Neural cell (in vitro differentiated cells): ENCODE measurements at regions not wholly inside any gene's neighbourhood (a gene's known extent, or its start where the extent isn't known, plus 50 kb on each side); places are given as distances from the start of the nearest gene placed in this dataset.

ENCODE experiments used
- H2AFZ ChIP-seq: fragments of 200-600, 300-800 bp; sonication (generic), shearing (Covaris generic); 2 replicates; pipeline ENCODE4 v1.6.0; 2014; ENCODE audit warnings: low read depth, mild to moderate bottlenecking, antibody characterized with exemption, low read length, moderate library complexity
- H3F3A ChIP-seq: fragments of 200-600 bp; shearing (Covaris generic); 2 replicates; pipeline ENCODE4 v1.6.1; 2016; ENCODE audit warnings: mild to moderate bottlenecking, moderate library complexity, mixed read lengths, antibody characterized with exemption, low read length; ENCODE audit not compliant: insufficient read depth, poor library complexity, severe bottlenecking
- H3K27ac ChIP-seq: fragments of 200-600, 300-800 bp; sonication (generic), shearing (Covaris generic); 2 replicates; pipeline ENCODE4 v1.5.1; 2014; ENCODE audit warnings: mild to moderate bottlenecking, low read length, moderate library complexity
- H3K27me3 ChIP-seq: fragments of 300-800, 200-600 bp; sonication (generic), shearing (Covaris generic); 2 replicates; pipeline ENCODE4 v1.6.0; 2014; ENCODE audit warnings: mild to moderate bottlenecking, low read depth, low read length, moderate library complexity; ENCODE audit not compliant: insufficient read depth
- H3K36me3 ChIP-seq: fragments of 300-800, 200-600 bp; sonication (generic), shearing (Covaris generic); 2 replicates; pipeline ENCODE4 v1.5.1; 2014; ENCODE audit warnings: mild to moderate bottlenecking, antibody characterized with exemption, low read length, moderate library complexity; ENCODE audit not compliant: insufficient read depth
- H3K4me2 ChIP-seq: fragments of 300-800, 200-600 bp; sonication (generic), shearing (Covaris generic); 2 replicates; pipeline ENCODE4 v1.6.0; 2014; ENCODE audit warnings: mild to moderate bottlenecking, low read length
- H3K4me3 ChIP-seq: fragments of 300-800, 200-600 bp; sonication (generic), shearing (Covaris generic); 2 replicates; pipeline ENCODE4 v1.5.1; 2014; ENCODE audit warnings: mild to moderate bottlenecking, low read length, moderate library complexity
- H3K79me2 ChIP-seq: fragments of 200-600 bp; shearing (Covaris generic); replicated peaks from 2 replicates; pipeline ENCODE4 v1.6.0; 2014; ENCODE audit warnings: mild to moderate bottlenecking, low read length, moderate library complexity; ENCODE audit not compliant: insufficient read depth
- H3K9ac ChIP-seq: fragments of 300-800, 200-600 bp; sonication (generic), shearing (Covaris generic); 2 replicates; pipeline ENCODE4 v1.6.1; 2016; ENCODE audit warnings: mild to moderate bottlenecking, low read length, mixed read lengths
- H3K9me2 ChIP-seq: fragments of 200-600 bp; shearing (Covaris generic); 2 replicates; pipeline ENCODE4 v1.6.1; 2016; ENCODE audit warnings: mild to moderate bottlenecking, low read length, mixed read lengths; ENCODE audit not compliant: insufficient read depth
- H3K9me3 ChIP-seq: fragments of 200-600, 300-800 bp; sonication (generic), shearing (Covaris generic); 2 replicates; pipeline ENCODE4 v1.6.1; 2016; ENCODE audit warnings: mild to moderate bottlenecking, mixed run types, low read length, moderate library complexity, mixed read lengths
- H4K20me1 ChIP-seq: fragments of 200-600 bp; shearing (Covaris generic); 2 replicates; pipeline ENCODE4 v1.6.1; 2016; ENCODE audit warnings: mild to moderate bottlenecking, mixed run types; ENCODE audit not compliant: insufficient read depth
- CTCF ChIP-seq: fragments of 450-650 bp; IDR thresholded peaks from 2 replicates; pipeline ENCODE4 v1.5.1; 2014; ENCODE audit warnings: antibody characterized with exemption, mild to moderate bottlenecking, moderate library complexity; ENCODE audit not compliant: poor library complexity, severe bottlenecking
- EP300 ChIP-seq: fragments of 450-650 bp; conservative IDR thresholded peaks from 2 replicates; pipeline ENCODE4 v1.6.1; 2014; ENCODE audit warnings: antibody characterized with exemption, mild to moderate bottlenecking, moderate library complexity; ENCODE audit not compliant: poor library complexity, severe bottlenecking
- EZH2 ChIP-seq: fragments of 200-600, 300-800 bp; shearing (Covaris generic), sonication (generic); IDR thresholded peaks from 2 replicates; pipeline ENCODE4 v1.6.1; 2014; ENCODE audit warnings: antibody characterized with exemption, low read length, borderline replicate concordance, mild to moderate bottlenecking; ENCODE audit not compliant: insufficient read depth, poor library complexity, severe bottlenecking
- MXI1 ChIP-seq: fragments of 450-650 bp; conservative IDR thresholded peaks from 2 replicates; pipeline ENCODE4 v1.6.1; 2014; ENCODE audit warnings: antibody characterized with exemption, mild to moderate bottlenecking; ENCODE audit not compliant: poor library complexity, severe bottlenecking
- POLR2AphosphoS5 ChIP-seq: IDR thresholded peaks from 2 replicates; pipeline ENCODE4 v1.6.1; 2012
- RAD21 ChIP-seq: fragments of 450-650 bp; conservative IDR thresholded peaks from 2 replicates; pipeline ENCODE4 v1.6.1; 2014; ENCODE audit warnings: antibody characterized with exemption, mild to moderate bottlenecking, moderate library complexity
- REST ChIP-seq: IDR thresholded peaks from 2 replicates; pipeline ENCODE4 v1.6.1; 2012; ENCODE audit warnings: borderline replicate concordance
- SMC3 ChIP-seq: fragments of 450-650 bp; conservative IDR thresholded peaks from 2 replicates; pipeline ENCODE4 v1.6.1; 2014; ENCODE audit warnings: antibody characterized with exemption, mild to moderate bottlenecking, moderate library complexity; ENCODE audit not compliant: poor library complexity
- TAF1 ChIP-seq: IDR thresholded peaks from 2 replicates; pipeline ENCODE4 v1.6.1; 2012; ENCODE audit warnings: low read depth

- Histone ChIP-seq H3K9me3 (peaks cover 21% of the 10 kb centered on the region), H3F3A (no peaks in the 10 kb centered on the region)
Measured at GRCh38 chr2:105156166-105156565, 85.4 kb upstream of the GPR45 start.

GRCh38 chr2:105158002-105158401 lies 83.5 kb upstream of the GPR45 start:
- H3K9me2 ChIP-seq = no peaks in the 10 kb centered on the region
- H3K4me3 ChIP-seq = no peak overlapping the region
- H3K79me2 ChIP-seq = no peaks in the 10 kb centered on the region
- H3K4me2 ChIP-seq = no peak overlapping the region
- H4K20me1 ChIP-seq = no peaks in the 10 kb centered on the region
- peaks cover 12% of the 10 kb centered on the region for H3K36me3 ChIP-seq
- H3K27ac ChIP-seq = no peak overlapping the region
- no peak overlapping the region for H3K9ac ChIP-seq
- H3K27me3 ChIP-seq = no peaks in the 10 kb centered on the region
- H2AFZ ChIP-seq = no peak overlapping the region
- H3F3A ChIP-seq = no peaks in the 10 kb centered on the region
- H3K9me3 ChIP-seq = peaks cover 21% of the 10 kb centered on the region
- TF ChIP-seq EZH2 (no peak), POLR2AphosphoS5 (no peak), TAF1 (no peak), SMC3 (no peak), CTCF (no peak), MXI1 (no peak), RAD21 (no peak), EP300 (no peak)

More at GRCh38 chr2:105156166-105156565, 85.4 kb upstream of the GPR45 start:
- Histone ChIP-seq H3K27ac (no peak overlapping the region), H3K27me3 (no peaks in the 10 kb centered on the region), H3K79me2 (no peaks in the 10 kb centered on the region), H3K9ac (no peak overlapping the region), H4K20me1 (no peaks in the 10 kb centered on the region), H2AFZ (no peak overlapping the region), H3K4me3 (no peak overlapping the region), H3K36me3 (peaks cover 12% of the 10 kb centered on the region), H3K4me2 (no peak overlapping the region), H3K9me2 (no peaks in the 10 kb centered on the region)
- TF ChIP-seq CTCF (no peak), RAD21 (no peak), TAF1 (no peak), POLR2AphosphoS5 (no peak), EP300 (no peak), SMC3 (no peak), MXI1 (no peak), REST (no peak), EZH2 (no peak)
